NCI-H1105 treated with DMSO at 0.1 percent for 48 hours (cell line): ENCODE measurements at regions not wholly inside any gene's neighbourhood (a gene's known extent, or its start where the extent isn't known, plus 50 kb on each side); places are given as distances from the start of the nearest gene placed in this dataset.

ENCODE experiments used
- DNase-seq: peaks from one replicate; lab custom pipeline; 2025; lab: John Stamatoyannopoulos, UW

DNA sequence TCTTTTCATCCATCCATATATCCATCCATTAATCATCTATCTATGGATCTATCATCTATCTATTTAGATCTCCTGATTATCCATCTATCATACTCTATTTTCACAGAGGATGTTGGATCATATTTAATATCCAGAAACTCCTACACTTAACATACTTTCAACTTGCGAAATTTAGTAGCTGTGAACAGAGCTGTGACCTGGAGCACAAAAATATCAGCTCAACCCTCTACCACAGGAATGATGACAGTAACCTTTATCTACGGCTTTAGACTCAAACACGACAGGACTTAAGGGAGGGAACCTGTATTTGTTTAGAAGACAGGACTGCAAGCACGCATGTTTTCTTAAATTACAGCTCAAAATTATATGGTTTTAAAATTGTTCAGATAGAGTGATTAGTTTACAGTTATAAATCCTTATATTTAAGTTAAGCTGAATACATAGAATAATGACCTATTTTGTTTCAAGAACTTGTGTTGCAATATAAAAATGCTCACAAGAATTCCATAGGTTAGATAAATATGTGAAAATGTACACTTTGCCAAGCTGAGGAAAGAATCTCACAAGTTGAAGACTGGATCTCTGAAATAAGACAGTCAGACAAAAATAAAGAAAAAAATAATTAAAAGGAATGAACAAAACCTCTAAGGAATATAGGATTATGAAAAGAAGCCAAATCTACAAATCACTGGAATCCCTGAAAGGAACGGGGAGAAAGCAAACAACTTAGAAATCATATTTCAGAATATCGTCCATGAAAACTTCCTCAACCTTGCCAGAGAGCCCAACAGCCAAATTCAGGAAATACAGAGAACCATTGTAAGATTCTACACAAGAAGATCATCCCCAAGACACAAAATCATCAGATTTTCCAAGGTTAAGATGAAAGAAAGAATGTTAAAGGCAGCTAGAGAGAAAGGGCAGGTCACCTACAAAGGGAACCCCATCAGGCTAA lies 142.0 kb downstream of the COL6A3 start:
- DNase-seq, result no peak
